ENCODE measurements at regions not wholly inside any gene's neighbourhood (a gene's known extent, or its start where the extent isn't known, plus 50 kb on each side); places are given as distances from the start of the nearest gene placed in this dataset.

GRCh38 chr13:84749126-84749525 is 866.9 kb upstream of the SLITRK1 start:
- Histone ChIP-seq H3K9me3 (no peaks in the 10 kb centered on the region), H3K36me3 (no peaks in the 10 kb centered on the region), H3K4me1 (no peaks in the 10 kb centered on the region), H3K27me3 (no peaks in the 10 kb centered on the region), H3K4me3 (no peak overlapping the region), H3K27ac (no peak overlapping the region)
- no peak for DNase-seq (ENCODE audit: low spot score in 2 of 2)
- intact Hi-C loops (cut with DNase I; ENCODE audit: low total_unique reads) = no loop called here
- TF ChIP-seq POLR2AphosphoS5 (IDR thresholded peaks at IDR 0.05) (no peak), CTCF (IDR thresholded peaks at IDR 0.05) (no peak), POLR2A (IDR thresholded peaks at IDR 0.05) (no peak)

- DNase-seq (ENCODE audit: low spot score in 2 of 2) = no peak
- intact Hi-C loops (cut with DNase I; ENCODE audit: low total_unique reads) = no loop called here
- no peak overlapping the region for H3K27ac ChIP-seq
- H3K36me3 ChIP-seq = no peaks in the 10 kb centered on the region
- H3K27me3 ChIP-seq = no peaks in the 10 kb centered on the region
- H3K9me3 ChIP-seq = no peaks in the 10 kb centered on the region
- no peak overlapping the region for H3K4me3 ChIP-seq
- no peaks in the 10 kb centered on the region for H3K4me1 ChIP-seq
- TF ChIP-seq POLR2A (IDR thresholded peaks at IDR 0.05) = no peak
- no peak for TF ChIP-seq POLR2AphosphoS5 (IDR thresholded peaks at IDR 0.05)
- no peak for TF ChIP-seq CTCF (IDR thresholded peaks at IDR 0.05)
Measured at GRCh38 chr13:84745051-84745551, 862.8 kb upstream of the SLITRK1 start.

- TF ChIP-seq CTCF (IDR thresholded peaks at IDR 0.05) = no peak
- no peak for TF ChIP-seq POLR2A (IDR thresholded peaks at IDR 0.05)
- no peak for TF ChIP-seq POLR2AphosphoS5 (IDR thresholded peaks at IDR 0.05)
- DNase-seq (ENCODE audit: low spot score in 2 of 2) = no peak
- Histone ChIP-seq H3K27ac (no peak overlapping the region), H3K27me3 (no peaks in the 10 kb centered on the region), H3K9me3 (no peaks in the 10 kb centered on the region), H3K4me1 (no peaks in the 10 kb centered on the region), H3K4me3 (no peak overlapping the region), H3K36me3 (no peaks in the 10 kb centered on the region)
- intact Hi-C loops (cut with DNase I; ENCODE audit: low total_unique reads) = no loop called here
Measured at GRCh38 chr13:84744203-84744602, 861.9 kb upstream of the SLITRK1 start.

GRCh38 chr13:84741253-84741652 is 859.0 kb upstream of the SLITRK1 start:
- TF ChIP-seq POLR2AphosphoS5 (IDR thresholded peaks at IDR 0.05) (no peak), CTCF (IDR thresholded peaks at IDR 0.05) (no peak), POLR2A (IDR thresholded peaks at IDR 0.05) (no peak)
- no peaks in the 10 kb centered on the region for H3K9me3 ChIP-seq
- H3K27ac ChIP-seq = no peak overlapping the region
- no peaks in the 10 kb centered on the region for H3K36me3 ChIP-seq
- intact Hi-C loops (cut with DNase I; ENCODE audit: low total_unique reads) = no loop called here
- H3K4me3 ChIP-seq = no peak overlapping the region
- no peaks in the 10 kb centered on the region for H3K4me1 ChIP-seq
- H3K27me3 ChIP-seq = no peaks in the 10 kb centered on the region
- no peak for DNase-seq (ENCODE audit: low spot score in 2 of 2)

- H3K36me3 ChIP-seq = no peaks in the 10 kb centered on the region
- no peak overlapping the region for H3K4me3 ChIP-seq
- intact Hi-C loops (cut with DNase I; ENCODE audit: low total_unique reads) = no loop called here
- no peak for DNase-seq (ENCODE audit: low spot score in 2 of 2)
- no peaks in the 10 kb centered on the region for H3K4me1 ChIP-seq
- H3K27ac ChIP-seq = no peak overlapping the region
- TF ChIP-seq POLR2AphosphoS5 (IDR thresholded peaks at IDR 0.05) = no peak
- H3K9me3 ChIP-seq = no peaks in the 10 kb centered on the region
- H3K27me3 ChIP-seq = no peaks in the 10 kb centered on the region
Measured at GRCh38 chr13:84739021-84739420, 856.7 kb upstream of the SLITRK1 start.

GRCh38 chr13:84737661-84738060 is 855.4 kb upstream of the SLITRK1 start:
- Histone ChIP-seq H3K36me3 (no peaks in the 10 kb centered on the region), H3K4me1 (no peaks in the 10 kb centered on the region), H3K27ac (no peak overlapping the region), H3K4me3 (no peak overlapping the region), H3K27me3 (no peaks in the 10 kb centered on the region), H3K9me3 (no peaks in the 10 kb centered on the region)
- DNase-seq (ENCODE audit: low spot score in 2 of 2) = no peak
- intact Hi-C loops (cut with DNase I; ENCODE audit: low total_unique reads) = no loop called here
- no peak for TF ChIP-seq CTCF (IDR thresholded peaks at IDR 0.05)
- TF ChIP-seq POLR2AphosphoS5 (IDR thresholded peaks at IDR 0.05) = no peak
- TF ChIP-seq POLR2A (IDR thresholded peaks at IDR 0.05) = no peak

Data from breast epithelium (tissue), 4 donors.